TTC549 (cell line): ENCODE measurements at regions not wholly inside any gene's neighbourhood (a gene's known extent, or its start where the extent isn't known, plus 50 kb on each side); places are given as distances from the start of the nearest gene placed in this dataset.

ENCODE experiments used
- FAIRE-seq: peaks from 2 replicates; lab custom pipeline; 2012; peaks lifted over from hg19 to GRCh38; lab: Jason Lieb, UNC

- FAIRE-seq = no peak
Measured at GRCh38 chr4:107315584-107315983, 279.5 kb upstream of the DKK2 start.

GRCh38 chr4:107314156-107314555 is 278.0 kb upstream of the DKK2 start:
- no peak for FAIRE-seq

GRCh38 chr4:107312366-107312765 is 276.3 kb upstream of the DKK2 start:
- no peak for FAIRE-seq

- no peak for FAIRE-seq
Measured at GRCh38 chr4:107304699-107305286, 268.7 kb upstream of the DKK2 start.

- FAIRE-seq = no peak
Measured at GRCh38 chr4:107299646-107300045, 263.5 kb upstream of the DKK2 start.

- FAIRE-seq = no peak
Measured at GRCh38 chr4:107292979-107293378, 256.9 kb upstream of the DKK2 start.

GRCh38 chr4:107283587-107284559 is 247.8 kb upstream of the DKK2 start:
- FAIRE-seq = no peak

- no peak for FAIRE-seq
Measured at GRCh38 chr4:107279733-107280132, 243.6 kb upstream of the DKK2 start.

GRCh38 chr4:107278791-107279483 is 242.8 kb upstream of the DKK2 start:
- FAIRE-seq = no peak

GRCh38 chr4:107276052-107276451 is 239.9 kb upstream of the DKK2 start:
- no peak for FAIRE-seq

- FAIRE-seq = no peak
Measured at GRCh38 chr4:107275225-107275624, 239.1 kb upstream of the DKK2 start.

GRCh38 chr4:107270614-107271013 is 234.5 kb upstream of the DKK2 start:
- no peak for FAIRE-seq

GRCh38 chr4:107269175-107269574 is 233.1 kb upstream of the DKK2 start:
- FAIRE-seq = no peak

GRCh38 chr4:107265859-107266258 is 229.7 kb upstream of the DKK2 start:
- no peak for FAIRE-seq

GRCh38 chr4:107261241-107261874 is 225.2 kb upstream of the DKK2 start:
- no peak for FAIRE-seq

GRCh38 chr4:107258359-107258758 is 222.2 kb upstream of the DKK2 start:
- FAIRE-seq = no peak

- FAIRE-seq = no peak
Measured at GRCh38 chr4:107255596-107255995, 219.5 kb upstream of the DKK2 start.

- no peak for FAIRE-seq
Measured at GRCh38 chr4:107255114-107255513, 219.0 kb upstream of the DKK2 start.

GRCh38 chr4:107253579-107254068 is 217.5 kb upstream of the DKK2 start:
- no peak for FAIRE-seq

GRCh38 chr4:107253090-107253489 is 217.0 kb upstream of the DKK2 start:
- no peak for FAIRE-seq

- FAIRE-seq = no peak
Measured at GRCh38 chr4:107252571-107252970, 216.5 kb upstream of the DKK2 start.

- no peak for FAIRE-seq
Measured at GRCh38 chr4:107248571-107248970, 212.5 kb upstream of the DKK2 start.
